ENCODE measurements at regions not wholly inside any gene's neighbourhood (a gene's known extent, or its start where the extent isn't known, plus 50 kb on each side); places are given as distances from the start of the nearest gene placed in this dataset.

DNA sequence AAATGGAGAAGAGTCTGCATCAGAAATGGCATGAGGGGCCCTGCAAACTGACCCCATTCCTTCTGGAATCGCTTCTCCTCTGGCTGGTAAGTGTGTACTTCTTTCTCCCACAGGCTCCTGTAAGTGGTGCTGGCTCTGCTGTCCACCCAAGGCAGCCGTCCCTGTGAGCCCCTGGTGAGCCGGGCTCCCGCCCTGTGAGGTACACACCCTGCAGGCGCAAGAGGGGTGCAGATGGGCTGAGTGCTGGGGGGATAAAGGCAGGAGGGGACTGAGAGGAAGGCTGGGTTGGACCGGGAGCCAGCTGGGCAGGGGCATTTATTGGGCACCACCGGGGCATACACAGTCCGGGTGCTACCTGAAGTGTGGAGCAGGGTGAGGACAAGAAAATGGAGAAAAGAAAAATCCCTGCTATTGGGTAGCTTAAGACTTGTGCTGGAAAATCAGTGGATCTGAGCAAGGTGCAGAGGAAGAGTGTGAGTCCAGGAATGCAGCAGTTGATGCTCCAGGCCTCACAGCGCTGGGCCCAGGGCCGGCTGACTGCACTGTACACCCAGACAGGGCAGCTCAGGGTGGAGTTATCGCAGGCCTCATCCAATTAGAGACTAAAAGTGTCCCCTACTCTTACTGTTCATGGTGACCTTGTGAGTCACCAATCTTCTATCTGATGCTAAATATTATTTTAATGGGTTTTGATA, 455.1 kb upstream of the B3GAT1 start:
- TF ChIP-seq, protein P1, sequence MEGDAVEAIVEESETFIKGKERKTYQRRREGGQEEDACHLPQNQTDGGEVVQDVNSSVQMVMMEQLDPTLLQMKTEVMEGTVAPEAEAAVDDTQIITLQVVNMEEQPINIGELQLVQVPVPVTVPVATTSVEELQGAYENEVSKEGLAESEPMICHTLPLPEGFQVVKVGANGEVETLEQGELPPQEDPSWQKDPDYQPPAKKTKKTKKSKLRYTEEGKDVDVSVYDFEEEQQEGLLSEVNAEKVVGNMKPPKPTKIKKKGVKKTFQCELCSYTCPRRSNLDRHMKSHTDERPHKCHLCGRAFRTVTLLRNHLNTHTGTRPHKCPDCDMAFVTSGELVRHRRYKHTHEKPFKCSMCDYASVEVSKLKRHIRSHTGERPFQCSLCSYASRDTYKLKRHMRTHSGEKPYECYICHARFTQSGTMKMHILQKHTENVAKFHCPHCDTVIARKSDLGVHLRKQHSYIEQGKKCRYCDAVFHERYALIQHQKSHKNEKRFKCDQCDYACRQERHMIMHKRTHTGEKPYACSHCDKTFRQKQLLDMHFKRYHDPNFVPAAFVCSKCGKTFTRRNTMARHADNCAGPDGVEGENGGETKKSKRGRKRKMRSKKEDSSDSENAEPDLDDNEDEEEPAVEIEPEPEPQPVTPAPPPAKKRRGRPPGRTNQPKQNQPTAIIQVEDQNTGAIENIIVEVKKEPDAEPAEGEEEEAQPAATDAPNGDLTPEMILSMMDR (IDR thresholded peaks at IDR 0.05; ENCODE audit: insufficient read depth, low read length, missing control alignments) = no peak
- DNase-seq (ENCODE audit: low read depth, low spot score) = no peak
- no peak overlapping the region for H3K4me3 ChIP-seq (ENCODE audit: low read depth, low read length)
- POLR2A ChIA-PET = no interaction called here
- CTCF ChIA-PET = interaction anchor here (1.1 kb wide), 1 partner anchor 104 kb away, joined by 3 read pairs; no protein-coding TSS in a partner anchor

DNA sequence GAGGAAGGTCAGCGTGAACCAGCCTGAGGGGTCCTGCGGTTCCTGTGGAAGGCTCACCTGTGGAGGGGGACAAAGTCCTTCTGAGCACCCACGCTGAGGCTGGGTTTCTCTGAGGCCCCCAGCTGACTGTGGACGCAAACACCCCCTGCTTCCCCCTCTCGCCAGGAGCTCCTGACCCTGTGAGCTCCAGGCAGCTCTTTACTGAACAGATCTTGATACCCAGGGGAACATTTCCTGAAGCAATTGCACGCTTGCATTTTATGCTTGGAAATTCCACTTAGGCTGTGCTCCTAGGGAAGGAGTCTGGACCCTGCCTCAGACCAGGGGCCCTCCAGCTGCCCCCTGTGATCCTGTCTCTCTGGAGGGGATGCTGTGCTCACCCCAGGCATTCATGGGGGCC, 454.2 kb upstream of the B3GAT1 start:
- ChIA-PET CTCF (no interaction called here), POLR2A (no interaction called here)
- H3K4me3 ChIP-seq (ENCODE audit: low read depth, low read length) = no peak overlapping the region
- no peak for DNase-seq (ENCODE audit: low read depth, low spot score)
- TF ChIP-seq, protein P1 (IDR thresholded peaks at IDR 0.05; ENCODE audit: insufficient read depth, low read length, missing control alignments) = no peak

DNA sequence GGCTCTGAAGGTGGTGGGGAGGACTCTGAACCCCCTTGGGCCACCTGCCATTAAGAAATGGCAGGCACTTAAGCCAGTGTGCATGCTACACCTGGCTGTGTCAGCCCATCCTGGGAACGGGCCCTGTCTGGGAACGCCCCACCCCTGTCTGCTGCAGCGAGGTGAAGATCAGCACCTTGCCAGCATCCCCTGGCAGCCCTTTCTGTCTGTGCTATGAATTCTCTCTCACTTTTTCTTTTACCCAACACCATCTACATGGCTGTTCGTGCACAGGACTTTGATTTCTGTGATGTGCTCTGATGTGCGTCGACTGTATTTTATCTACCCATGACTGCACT, 452.9 kb upstream of the B3GAT1 start:
- ChIA-PET POLR2A (no interaction called here), CTCF (no interaction called here)
- no peak for DNase-seq (ENCODE audit: low read depth, low spot score)
- no peak overlapping the region for H3K4me3 ChIP-seq (ENCODE audit: low read depth, low read length)
- TF ChIP-seq, protein P1 (IDR thresholded peaks at IDR 0.05; ENCODE audit: insufficient read depth, low read length, missing control alignments) = no peak

DNA sequence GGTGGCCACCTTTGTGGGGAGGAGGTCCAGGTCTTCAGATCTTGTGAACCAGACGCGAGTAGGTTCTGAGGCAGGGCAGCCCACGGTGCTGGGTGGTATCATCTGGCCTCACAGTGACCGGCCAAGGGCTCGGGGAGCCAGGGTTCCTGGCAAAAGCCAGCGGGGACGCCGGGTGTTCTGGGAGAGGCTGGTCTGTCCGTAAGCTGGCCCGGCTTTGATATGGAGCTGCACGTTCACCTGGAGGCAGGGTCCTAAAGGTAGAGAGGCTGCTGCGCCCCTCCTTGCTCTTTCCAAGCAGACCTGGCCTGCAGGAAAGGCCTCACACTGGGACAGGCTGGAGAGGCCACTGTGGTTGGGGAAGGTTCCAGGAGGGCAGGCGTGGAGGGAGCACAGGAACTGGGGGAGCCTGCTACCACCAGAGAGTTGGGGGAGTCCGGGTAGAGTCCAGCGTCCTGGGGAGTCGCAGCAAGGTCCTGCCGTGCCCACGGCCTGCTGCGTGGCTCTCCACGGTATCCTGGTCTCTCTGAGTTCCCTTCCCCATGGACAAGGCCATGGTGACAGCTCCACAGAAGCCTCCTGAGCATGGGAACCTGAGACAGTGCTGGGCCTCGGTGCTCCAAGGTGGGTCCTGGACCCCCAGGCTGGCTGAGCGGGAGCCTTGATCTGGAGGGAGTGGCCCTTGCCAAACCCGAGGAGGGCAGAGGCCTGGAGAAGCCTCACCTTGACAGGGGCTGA, 452.4 kb upstream of the B3GAT1 start:
- no peak overlapping the region for H3K4me3 ChIP-seq (ENCODE audit: low read depth, low read length)
- ChIA-PET CTCF (no interaction called here), POLR2A (no interaction called here)
- DNase-seq (ENCODE audit: low read depth, low spot score) = no peak
- TF ChIP-seq, protein P1 (IDR thresholded peaks at IDR 0.05; ENCODE audit: insufficient read depth, low read length, missing control alignments) = no peak

DNA sequence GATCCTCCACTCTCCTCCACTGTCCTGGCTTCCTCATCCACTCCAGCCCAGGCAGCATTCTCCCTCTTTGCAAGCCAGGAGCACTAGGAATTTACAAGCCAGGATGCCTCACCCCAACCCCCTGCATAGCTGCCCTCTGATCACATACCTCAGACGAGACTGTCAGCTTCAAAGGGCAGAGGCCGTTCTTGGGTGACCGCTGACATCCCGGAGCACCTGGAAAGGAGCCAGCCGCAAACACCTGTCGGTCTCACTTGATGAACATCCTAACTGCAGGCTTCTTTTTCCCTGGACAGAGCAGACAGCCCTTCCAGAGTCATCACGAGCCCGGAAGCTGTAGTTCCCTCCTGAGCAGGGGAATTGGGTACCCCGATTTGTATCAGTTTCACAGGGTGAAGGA, 451.3 kb upstream of the B3GAT1 start:
- H3K4me3 ChIP-seq (ENCODE audit: low read depth, low read length) = no peak overlapping the region
- POLR2A ChIA-PET = no interaction called here
- CTCF ChIA-PET = no interaction called here
- TF ChIP-seq, protein P1 (IDR thresholded peaks at IDR 0.05; ENCODE audit: insufficient read depth, low read length, missing control alignments) = no peak
- no peak for DNase-seq (ENCODE audit: low read depth, low spot score)

DNA sequence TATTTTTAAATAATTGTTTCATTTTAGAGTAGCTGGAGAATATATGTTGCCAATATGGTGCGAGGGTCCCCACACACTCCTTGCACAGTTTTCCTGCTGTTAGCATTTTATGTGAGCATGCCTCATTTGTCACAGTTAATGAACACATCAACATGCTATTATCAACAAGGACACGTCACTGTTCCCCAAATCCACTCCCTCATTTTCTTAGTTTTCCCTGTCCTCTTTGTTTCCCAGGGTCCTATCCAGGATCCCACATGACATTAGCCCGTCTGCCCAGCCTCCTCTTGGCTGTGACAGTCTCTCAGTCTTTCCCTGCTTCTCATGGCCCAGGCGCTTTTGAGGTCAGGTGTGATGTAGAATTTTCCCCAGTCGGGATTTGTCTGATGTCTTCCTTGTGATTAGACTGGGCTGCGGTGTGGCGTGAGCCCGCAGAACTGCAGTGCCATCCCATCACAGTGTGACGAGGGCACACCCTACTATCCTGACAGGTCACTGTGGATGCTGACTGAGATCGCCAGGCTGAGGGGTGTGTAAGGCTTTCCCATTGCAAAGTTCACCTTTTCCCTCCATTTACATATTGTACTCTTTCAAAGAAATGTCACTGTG, 450.6 kb upstream of the B3GAT1 start:
- TF ChIP-seq, protein P1 (IDR thresholded peaks at IDR 0.05; ENCODE audit: insufficient read depth, low read length, missing control alignments) = no peak
- ChIA-PET CTCF (no interaction called here), POLR2A (no interaction called here)
- DNase-seq (ENCODE audit: low read depth, low spot score) = no peak
- H3K4me3 ChIP-seq (ENCODE audit: low read depth, low read length) = no peak overlapping the region

Data from AG04449 (cell line).